ENCODE measurements at regions not wholly inside any gene's neighbourhood (a gene's known extent, or its start where the extent isn't known, plus 50 kb on each side); places are given as distances from the start of the nearest gene placed in this dataset.

GRCh38 chr7:81317741-81318140 lies 398.9 kb upstream of the SEMA3C start:
- TF ChIP-seq L3MBTL2 (conservative IDR thresholded peaks at IDR 0.05) (no peak), PKNOX1 (IDR thresholded peaks at IDR 0.05) (no peak), FOXM1 (IDR thresholded peaks at IDR 0.05; ENCODE audit: borderline replicate concordance) (no peak), ZNF384 (IDR thresholded peaks at IDR 0.05) (no peak), ARNT (IDR thresholded peaks at IDR 0.05) (no peak), FOXA1 (IDR thresholded peaks at IDR 0.05) (no peak), SP1 (IDR thresholded peaks at IDR 0.05) (no peak), BHLHE40 (IDR thresholded peaks at IDR 0.05; ENCODE audit: borderline replicate concordance) (no peak)

Measured in HEK293T (cell line).